IPS-20b (cell line): ENCODE measurements at regions not wholly inside any gene's neighbourhood (a gene's known extent, or its start where the extent isn't known, plus 50 kb on each side); places are given as distances from the start of the nearest gene placed in this dataset.
"Not testable (repeated sequence)": the region's sequence is repeated elsewhere in the genome, so short reads cannot be mapped to it uniquely, and the experiment has no call there.

Source experiments
- H3K27ac ChIP-seq: one replicate; pipeline ENCODE4 v1.5.1; 2013; ENCODE audit warnings: low read length
- H3K27me3 ChIP-seq: 2 replicates; pipeline ENCODE4 v1.6.1; 2013; ENCODE audit warnings: mild to moderate bottlenecking, low read length, inconsistent platforms; ENCODE audit not compliant: insufficient read depth
- H3K36me3 ChIP-seq: 2 replicates; pipeline ENCODE4 v1.6.1; 2013; ENCODE audit warnings: low read depth, mild to moderate bottlenecking, inconsistent platforms, low read length, moderate library complexity; ENCODE audit not compliant: insufficient read depth
- H3K4me1 ChIP-seq: 2 replicates; pipeline ENCODE4 v1.6.1; 2013; ENCODE audit warnings: mild to moderate bottlenecking, control low read depth, inconsistent platforms, low read length, moderate library complexity; ENCODE audit not compliant: insufficient read depth
- H3K4me3 ChIP-seq: 2 replicates; pipeline ENCODE4 v1.5.1; 2013; ENCODE audit warnings: mild to moderate bottlenecking, low read length, inconsistent platforms
- H3K9ac ChIP-seq: 2 replicates; pipeline ENCODE4 v1.6.1; 2013; ENCODE audit warnings: low read depth, mild to moderate bottlenecking, inconsistent platforms, low read length, moderate library complexity
- H3K9me3 ChIP-seq: 2 replicates; pipeline ENCODE4 v1.6.1; 2013; ENCODE audit warnings: mild to moderate bottlenecking, low read depth, low read length, inconsistent platforms; ENCODE audit not compliant: insufficient read depth

- Histone ChIP-seq H3K27ac (no peak overlapping the region), H3K9ac (no peak overlapping the region), H3K4me1 (0 out of 2 replicates have a peak, but pooled peaks cover 3% of the 10 kb centered on the region), H3K9me3 (no peaks in the 10 kb centered on the region), H3K36me3 (no peaks in the 10 kb centered on the region), H3K27me3 (no peaks in the 10 kb centered on the region), H3K4me3 (no peak overlapping the region)
These were observed 81.3 kb upstream of the KCNMA1 start for GRCh38 chr10:77718957-77719356.

DNA sequence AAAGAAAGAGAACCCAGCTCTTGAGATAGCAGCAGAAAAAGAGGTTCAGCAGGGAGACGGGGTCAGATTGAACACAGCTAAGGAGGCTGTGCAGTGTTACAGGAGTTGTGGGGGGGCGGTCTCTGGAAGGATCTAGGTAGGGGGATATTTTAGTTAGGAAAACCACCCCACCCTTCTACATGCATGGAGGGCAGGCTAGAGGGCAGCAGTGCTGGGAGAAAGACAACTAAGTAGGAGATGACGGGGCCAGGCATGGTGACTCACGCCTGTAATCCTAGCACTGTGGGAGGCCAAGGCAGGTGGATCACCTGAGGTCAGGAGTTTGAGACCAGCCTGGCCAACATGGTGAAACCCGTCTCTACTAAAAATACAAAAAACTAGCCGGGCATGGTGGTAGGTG, 80.7 kb upstream of the KCNMA1 start:
- not testable (repeated sequence) for H3K9me3 ChIP-seq, H3K4me1 ChIP-seq, H3K36me3 ChIP-seq, H3K9ac ChIP-seq, H3K27ac ChIP-seq, H3K4me3 ChIP-seq, H3K27me3 ChIP-seq

DNA sequence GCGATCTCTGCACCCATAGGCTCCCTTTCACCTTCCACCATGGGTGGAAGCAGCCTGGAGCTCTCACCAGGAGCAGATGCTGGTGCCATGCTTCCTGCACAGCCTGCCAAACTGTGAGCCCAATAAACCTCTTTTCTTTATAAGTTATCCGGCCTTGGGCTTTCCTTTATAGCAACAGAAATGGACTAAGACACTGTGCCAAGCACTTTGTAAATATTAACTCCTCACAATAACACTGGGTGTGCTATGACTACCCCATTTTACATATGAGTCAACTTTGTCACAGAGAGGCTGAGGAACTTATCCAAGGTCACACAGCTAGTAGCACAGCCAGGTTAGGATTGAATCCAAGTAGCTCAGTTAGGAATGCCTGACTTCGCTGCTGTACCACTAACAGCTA, 79.7 kb upstream of the KCNMA1 start:
- Histone ChIP-seq H3K27ac (no peak overlapping the region), H3K27me3 (peaks cover 9% of the 10 kb centered on the region; the same call in 1 of the 2 replicates), H3K4me1 (peaks cover 8% of the 10 kb centered on the region; the same call in 1 of the 2 replicates), H3K9ac (no peak overlapping the region), H3K4me3 (no peak overlapping the region), H3K9me3 (no peaks in the 10 kb centered on the region), H3K36me3 (no peaks in the 10 kb centered on the region)

- no peaks in the 10 kb centered on the region for H3K36me3 ChIP-seq
- no peak overlapping the region for H3K4me3 ChIP-seq
- H3K27me3 ChIP-seq: peaks cover 16% of the 10 kb centered on the region
- H3K9me3 ChIP-seq: no peaks in the 10 kb centered on the region
- H3K27ac ChIP-seq: no peak overlapping the region
- no peak overlapping the region for H3K9ac ChIP-seq
- H3K4me1 ChIP-seq: peaks cover 11% of the 10 kb centered on the region; the same call in 1 of the 2 replicates
These were observed 79.1 kb upstream of the KCNMA1 start for GRCh38 chr10:77716458-77717317.

DNA sequence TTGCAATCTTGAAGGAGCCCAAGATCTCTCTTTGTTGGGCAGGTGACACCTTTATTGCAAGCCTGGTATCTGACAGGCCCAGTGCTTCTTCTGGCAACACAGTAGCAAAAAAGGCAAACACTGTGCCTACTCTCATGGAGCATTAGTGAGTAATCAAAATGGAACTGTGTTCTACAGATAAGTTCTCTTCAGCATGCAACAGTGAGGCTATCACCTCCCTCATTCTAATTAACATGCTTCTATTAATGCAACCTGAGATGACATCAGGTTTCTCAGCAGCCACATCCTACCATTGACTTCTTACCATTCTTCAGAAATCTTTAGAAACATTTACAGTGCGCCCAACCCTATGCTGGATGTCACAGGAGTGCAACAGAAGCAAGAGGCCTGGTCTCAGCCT, 77.9 kb upstream of the KCNMA1 start:
- no peak overlapping the region for H3K4me3 ChIP-seq
- H3K4me1 ChIP-seq: peaks cover 15% of the 10 kb centered on the region; the same call in 1 of the 2 replicates
- H3K27ac ChIP-seq: no peak overlapping the region
- no peaks in the 10 kb centered on the region for H3K9me3 ChIP-seq
- H3K36me3 ChIP-seq: no peaks in the 10 kb centered on the region
- H3K9ac ChIP-seq: no peak overlapping the region
- peaks cover 25% of the 10 kb centered on the region for H3K27me3 ChIP-seq

GRCh38 chr10:77715088-77715487, 77.5 kb upstream of the KCNMA1 start:
- Histone ChIP-seq H3K9me3 (no peaks in the 10 kb centered on the region), H3K9ac (no peak overlapping the region), H3K4me3 (no peak overlapping the region), H3K27ac (no peak overlapping the region), H3K27me3 (peaks cover 29% of the 10 kb centered on the region), H3K36me3 (no peaks in the 10 kb centered on the region), H3K4me1 (peaks cover 19% of the 10 kb centered on the region; the same call in 1 of the 2 replicates)

GRCh38 chr10:77713521-77714280, 76.1 kb upstream of the KCNMA1 start:
- Histone ChIP-seq H3K4me3 (no peak overlapping the region), H3K36me3 (no peaks in the 10 kb centered on the region), H3K4me1 (peaks cover 25% of the 10 kb centered on the region), H3K27ac (no peak overlapping the region), H3K9me3 (no peaks in the 10 kb centered on the region), H3K27me3 (peaks cover 33% of the 10 kb centered on the region), H3K9ac (no peak overlapping the region)

DNA sequence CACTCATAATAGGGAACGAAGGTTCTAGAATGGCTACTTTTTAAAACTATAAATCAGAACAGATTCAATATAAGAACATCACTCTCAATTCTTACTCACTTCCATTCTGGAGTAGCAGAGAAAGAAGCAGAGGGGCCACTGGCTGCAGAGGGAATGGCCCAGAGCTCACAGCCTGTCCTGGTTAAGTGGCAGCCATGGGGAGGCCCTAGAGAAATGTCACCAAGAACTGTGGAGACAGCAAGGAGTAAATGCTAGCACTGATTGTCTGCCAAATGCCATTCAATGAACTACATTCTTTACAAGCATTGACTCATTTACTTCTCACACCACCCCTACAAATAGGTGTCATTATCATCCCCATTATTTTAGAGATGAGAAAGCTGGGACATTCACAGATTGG, 74.6 kb upstream of the KCNMA1 start:
- Histone ChIP-seq H3K27me3 (peaks cover 33% of the 10 kb centered on the region), H3K27ac (no peak overlapping the region), H3K4me1 (peaks cover 25% of the 10 kb centered on the region), H3K9me3 (no peaks in the 10 kb centered on the region), H3K36me3 (no peaks in the 10 kb centered on the region), H3K4me3 (no peak overlapping the region), H3K9ac (no peak overlapping the region)

DNA sequence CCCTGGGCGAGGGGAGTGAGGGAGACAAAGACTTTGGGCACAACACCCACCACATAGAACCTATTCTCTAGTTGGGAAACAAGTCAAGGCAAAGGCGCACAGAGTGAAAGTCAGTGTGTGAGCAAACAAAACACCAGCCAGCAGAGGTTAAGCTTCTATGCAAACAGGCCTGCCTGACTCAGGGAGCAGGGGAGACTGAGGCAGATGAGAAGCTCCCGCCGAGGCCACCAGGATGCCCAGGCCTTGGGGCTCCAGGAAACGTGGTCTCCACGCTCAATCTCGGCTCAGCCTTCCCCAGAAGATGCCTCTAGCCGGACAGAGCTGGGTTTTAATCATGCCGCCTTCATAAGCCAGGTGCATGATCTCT, 74.1 kb upstream of the KCNMA1 start:
- no peak overlapping the region for H3K4me3 ChIP-seq
- peaks cover 23% of the 10 kb centered on the region for H3K4me1 ChIP-seq
- no peaks in the 10 kb centered on the region for H3K36me3 ChIP-seq
- H3K9ac ChIP-seq: no peak overlapping the region
- H3K27me3 ChIP-seq: peaks cover 33% of the 10 kb centered on the region
- H3K9me3 ChIP-seq: no peaks in the 10 kb centered on the region
- no peak overlapping the region for H3K27ac ChIP-seq

DNA sequence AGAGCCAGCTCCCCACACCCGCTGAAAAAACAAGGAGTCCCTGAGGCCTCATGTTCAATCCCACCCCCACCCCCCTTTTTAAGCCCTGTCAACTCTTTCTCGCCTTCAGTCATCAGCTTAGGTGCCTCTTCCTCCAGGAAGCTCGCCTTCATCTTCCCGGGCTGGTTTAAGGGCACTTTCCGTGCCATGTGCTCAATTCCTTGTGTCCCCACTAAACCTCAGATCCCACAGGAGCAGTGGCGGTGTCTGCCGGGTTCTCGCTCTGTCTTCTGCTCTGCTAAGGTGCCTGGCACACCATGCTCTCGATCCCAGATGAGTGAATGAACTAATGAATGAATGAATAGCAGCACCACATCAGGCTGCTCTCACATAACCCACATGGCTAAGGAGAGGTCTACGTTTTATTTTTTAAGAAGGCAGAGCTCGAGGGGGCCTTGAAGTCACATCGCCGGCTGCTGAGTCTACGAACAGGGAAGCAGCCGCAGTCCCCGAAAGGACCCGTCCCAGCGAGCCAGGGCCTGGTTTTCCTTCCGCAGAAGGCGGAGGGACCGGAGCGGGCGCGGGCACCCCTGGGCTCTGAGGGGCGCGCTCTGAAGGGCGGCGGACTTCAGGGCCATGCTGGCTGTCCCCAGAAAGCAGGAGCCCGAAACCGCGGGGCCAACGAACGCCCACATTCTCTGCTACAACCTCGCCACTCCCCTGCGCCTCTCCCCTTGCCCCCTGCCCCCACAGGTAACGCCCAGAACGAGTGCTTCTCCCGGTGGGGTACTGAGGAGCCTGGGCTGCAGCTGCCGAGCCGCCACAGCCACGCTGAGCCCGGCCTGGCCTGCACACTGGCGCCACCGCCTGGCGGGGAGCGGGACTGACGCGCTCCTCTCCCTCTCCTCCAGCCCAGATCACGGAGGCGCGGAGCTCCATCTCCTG, 73.4 kb upstream of the KCNMA1 start:
- Histone ChIP-seq H3K27ac (no peak overlapping the region), H3K9ac (peak overlapping the region; percentile 45; the same call in 1 of the 2 replicates), H3K36me3 (no peaks in the 10 kb centered on the region), H3K4me1 (peaks cover 21% of the 10 kb centered on the region), H3K9me3 (no peaks in the 10 kb centered on the region), H3K27me3 (peaks cover 33% of the 10 kb centered on the region), H3K4me3 (peak overlapping the region; percentile 56; the same call in 1 of the 2 replicates)

- Histone ChIP-seq H3K9ac (no peak overlapping the region; the same call in 1 of the 2 replicates), H3K9me3 (no peaks in the 10 kb centered on the region), H3K36me3 (no peaks in the 10 kb centered on the region), H3K4me1 (peaks cover 21% of the 10 kb centered on the region), H3K27me3 (peaks cover 33% of the 10 kb centered on the region), H3K27ac (no peak overlapping the region), H3K4me3 (peak overlapping the region; percentile 56)
These were observed 72.5 kb upstream of the KCNMA1 start for GRCh38 chr10:77710081-77710551.
